Endodermal cell (in vitro differentiated cells): ENCODE measurements at regions not wholly inside any gene's neighbourhood (a gene's known extent, or its start where the extent isn't known, plus 50 kb on each side); places are given as distances from the start of the nearest gene placed in this dataset.

ENCODE experiments used
- DNase-seq: peaks from one replicate; pipeline ENCODE4 v3.0.0-alpha.2; 2017
- H3K27ac ChIP-seq: 2 replicates; pipeline ENCODE4 v1.5.1; 2013; ENCODE audit warnings: mild to moderate bottlenecking, low read depth, low read length, moderate library complexity
- H3K27me3 ChIP-seq: 2 replicates; pipeline ENCODE4 v1.6.1; 2013; ENCODE audit warnings: mild to moderate bottlenecking, low read length, moderate library complexity; ENCODE audit not compliant: insufficient read depth, control insufficient read depth, poor library complexity, severe bottlenecking
- H3K36me3 ChIP-seq: 2 replicates; pipeline ENCODE4 v1.7.0; 2013; ENCODE audit warnings: mild to moderate bottlenecking, low read length, moderate library complexity; ENCODE audit not compliant: control insufficient read depth, insufficient read depth
- H3K4me1 ChIP-seq: one replicate; pipeline ENCODE4 v1.7.0; 2013; ENCODE audit warnings: low read length; ENCODE audit not compliant: control insufficient read depth, insufficient read depth
- H3K4me3 ChIP-seq: 2 replicates; pipeline ENCODE4 v1.5.1; 2013; ENCODE audit warnings: mild to moderate bottlenecking, low read length, moderate library complexity
- H3K9ac ChIP-seq: 2 replicates; pipeline ENCODE4 v1.6.1; 2013; ENCODE audit warnings: mild to moderate bottlenecking, low read length, moderate library complexity; ENCODE audit not compliant: poor library complexity, severe bottlenecking; ENCODE audit errors: extremely low read depth
- H3K9me3 ChIP-seq: 2 replicates; pipeline ENCODE4 v1.6.1; 2013; ENCODE audit warnings: mild to moderate bottlenecking, low read length, moderate library complexity; ENCODE audit not compliant: control insufficient read depth
- H3K27ac Mint-ChIP-seq: 2 replicates; pipeline ENCODE4 v1.8.0; 2020; ENCODE audit warnings: mixed read lengths
- H3K27me3 Mint-ChIP-seq: 2 replicates; pipeline ENCODE4 v1.8.0; 2021; ENCODE audit warnings: mild to moderate bottlenecking, mixed read lengths; ENCODE audit not compliant: insufficient read depth
- H3K36me3 Mint-ChIP-seq: 2 replicates; pipeline ENCODE4 v1.8.0; 2020; ENCODE audit warnings: low read depth, mixed read lengths
- H3K4me1 Mint-ChIP-seq: 2 replicates; pipeline ENCODE4 v1.8.0; 2020; ENCODE audit warnings: mixed read lengths
- H3K4me3 Mint-ChIP-seq: 2 replicates; pipeline ENCODE4 v1.8.0; 2020; ENCODE audit warnings: mild to moderate bottlenecking, moderate library complexity, mixed read lengths
- H3K9me3 Mint-ChIP-seq: 2 replicates; pipeline ENCODE4 v1.8.0; 2020; ENCODE audit warnings: mild to moderate bottlenecking, mixed read lengths
- WGBS, 2 experiments: methylation state at CpG; one replicate each; pipeline versions ENCODE4 v1.1.5 to v1.1.7; 2013; ENCODE audit warnings: missing lambda C conversion rate in 2 of 2, mixed read lengths in 1 of 2; ENCODE audit not compliant: insufficient coverage in 1 of 2, insufficient read length in 1 of 2; 5-methylcytosine and 5-hydroxymethylcytosine counted together
- TF ChIP-seq, protein P1 (sequence below): fragments of 200-600 bp; sonication (generic); conservative IDR thresholded peaks from 2 replicates; pipeline ENCODE4 v1.5.0; 2021; ENCODE audit warnings: antibody characterized with exemption, mild to moderate bottlenecking

DNA sequence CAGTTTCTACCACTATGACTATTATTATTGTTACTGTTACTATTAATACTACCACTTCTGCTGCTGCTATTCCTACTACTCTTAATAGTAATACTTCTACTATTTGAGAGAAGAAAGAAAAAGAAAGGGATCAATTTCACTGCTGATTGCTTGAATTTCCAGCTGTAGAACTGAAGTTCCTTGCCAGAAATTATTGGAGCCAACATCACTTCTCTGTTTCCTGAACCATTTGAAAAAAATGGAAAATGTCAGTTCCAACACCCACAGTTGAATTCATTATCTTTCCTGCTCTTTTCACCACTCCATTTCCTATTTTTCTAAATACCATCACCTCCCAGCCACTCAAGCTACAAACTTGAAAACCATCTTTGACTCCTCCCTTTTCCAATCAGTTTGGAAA is 54.1 kb upstream of the PIK3C2G start:
- TF ChIP-seq, protein P1, sequence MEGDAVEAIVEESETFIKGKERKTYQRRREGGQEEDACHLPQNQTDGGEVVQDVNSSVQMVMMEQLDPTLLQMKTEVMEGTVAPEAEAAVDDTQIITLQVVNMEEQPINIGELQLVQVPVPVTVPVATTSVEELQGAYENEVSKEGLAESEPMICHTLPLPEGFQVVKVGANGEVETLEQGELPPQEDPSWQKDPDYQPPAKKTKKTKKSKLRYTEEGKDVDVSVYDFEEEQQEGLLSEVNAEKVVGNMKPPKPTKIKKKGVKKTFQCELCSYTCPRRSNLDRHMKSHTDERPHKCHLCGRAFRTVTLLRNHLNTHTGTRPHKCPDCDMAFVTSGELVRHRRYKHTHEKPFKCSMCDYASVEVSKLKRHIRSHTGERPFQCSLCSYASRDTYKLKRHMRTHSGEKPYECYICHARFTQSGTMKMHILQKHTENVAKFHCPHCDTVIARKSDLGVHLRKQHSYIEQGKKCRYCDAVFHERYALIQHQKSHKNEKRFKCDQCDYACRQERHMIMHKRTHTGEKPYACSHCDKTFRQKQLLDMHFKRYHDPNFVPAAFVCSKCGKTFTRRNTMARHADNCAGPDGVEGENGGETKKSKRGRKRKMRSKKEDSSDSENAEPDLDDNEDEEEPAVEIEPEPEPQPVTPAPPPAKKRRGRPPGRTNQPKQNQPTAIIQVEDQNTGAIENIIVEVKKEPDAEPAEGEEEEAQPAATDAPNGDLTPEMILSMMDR, result no peak
- no peak overlapping the region for H3K4me3 ChIP-seq
- H3K27me3 Mint-ChIP-seq, result peaks cover 8% of the 10 kb centered on the region

GRCh38 chr12:18206198-18206597 is 55.1 kb upstream of the PIK3C2G start:
- no peak overlapping the region for H3K4me3 ChIP-seq
- no peak overlapping the region for H3K4me3 Mint-ChIP-seq
- H3K27ac ChIP-seq, result no peak overlapping the region
- WGBS, 2 experiments, result 94% methylated on average over 12 to 13 of the region's 13 CpGs
- H3K9ac ChIP-seq, result no peak overlapping the region
- peaks cover 8% of the 10 kb centered on the region for H3K27me3 Mint-ChIP-seq
- no peak for DNase-seq
- TF ChIP-seq, protein P1, result no peak
- H3K27ac Mint-ChIP-seq, result no peak overlapping the region
- no peaks in the 10 kb centered on the region for H3K36me3 ChIP-seq
- no peaks in the 10 kb centered on the region for H3K27me3 ChIP-seq
- H3K9me3 ChIP-seq, result no peaks in the 10 kb centered on the region
- H3K4me1 ChIP-seq, result no peaks in the 10 kb centered on the region
- H3K4me1 Mint-ChIP-seq, result peaks cover 10% of the 10 kb centered on the region
- no peaks in the 10 kb centered on the region for H3K36me3 Mint-ChIP-seq
- peaks cover 9% of the 10 kb centered on the region for H3K9me3 Mint-ChIP-seq

More for the DNA sequence above, 54.1 kb upstream of the PIK3C2G start:
- no peaks in the 10 kb centered on the region for H3K36me3 ChIP-seq
- H3K4me1 ChIP-seq, result no peaks in the 10 kb centered on the region
- no peak overlapping the region for H3K27ac ChIP-seq
- H3K4me3 Mint-ChIP-seq, result no peak overlapping the region
- no peak overlapping the region for H3K27ac Mint-ChIP-seq
- no peaks in the 10 kb centered on the region for H3K36me3 Mint-ChIP-seq
- no peak overlapping the region for H3K9ac ChIP-seq
- H3K27me3 ChIP-seq, result no peaks in the 10 kb centered on the region
- no peak for DNase-seq
- peaks cover 10% of the 10 kb centered on the region for H3K4me1 Mint-ChIP-seq
- H3K9me3 ChIP-seq, result no peaks in the 10 kb centered on the region
- H3K9me3 Mint-ChIP-seq, result peaks cover 9% of the 10 kb centered on the region

- H3K27me3 Mint-ChIP-seq, result peaks cover 8% of the 10 kb centered on the region
- no peaks in the 10 kb centered on the region for H3K4me1 ChIP-seq
- H3K36me3 ChIP-seq, result no peaks in the 10 kb centered on the region
- H3K36me3 Mint-ChIP-seq, result no peaks in the 10 kb centered on the region
- TF ChIP-seq, protein P1, result no peak
- H3K27me3 ChIP-seq, result peaks cover 6% of the 10 kb centered on the region
- no peak overlapping the region for H3K27ac Mint-ChIP-seq
- H3K4me3 ChIP-seq, result no peak overlapping the region
- no peak overlapping the region for H3K27ac ChIP-seq
- H3K9me3 ChIP-seq, result no peaks in the 10 kb centered on the region
- H3K4me3 Mint-ChIP-seq, result no peak overlapping the region
- peaks cover 9% of the 10 kb centered on the region for H3K9me3 Mint-ChIP-seq
- WGBS, 2 experiments, result 96 to 100% methylated on average over 4 of the region's 4 CpGs
- no peak for DNase-seq
- H3K9ac ChIP-seq, result no peak overlapping the region
- H3K4me1 Mint-ChIP-seq, result peaks cover 10% of the 10 kb centered on the region
Observed at GRCh38 chr12:18204053-18204452, 57.3 kb upstream of the PIK3C2G start.
